Activated T-cell treated with anti-CD3 and anti-CD28 coated beads for 48 hours (primary cell): ENCODE measurements at regions not wholly inside any gene's neighbourhood (a gene's known extent, or its start where the extent isn't known, plus 50 kb on each side); places are given as distances from the start of the nearest gene placed in this dataset.

Experiments used
- DNase-seq: peaks from one replicate; pipeline ENCODE4 v3.0.0-alpha.2; 2020; ENCODE audit warnings: low read depth

- no peak for DNase-seq
These were observed 739.1 kb upstream of the ZEB2 start for GRCh38 chr2:145258903-145259579.

GRCh38 chr2:145257931-145258330, 738.0 kb upstream of the ZEB2 start:
- no peak for DNase-seq

- no peak for DNase-seq
These were observed 736.6 kb upstream of the ZEB2 start for GRCh38 chr2:145256551-145256950.

GRCh38 chr2:145254291-145254690, 734.4 kb upstream of the ZEB2 start:
- DNase-seq, result no peak

GRCh38 chr2:145253492-145253891, 733.6 kb upstream of the ZEB2 start:
- DNase-seq, result no peak

GRCh38 chr2:145245268-145245870, 725.5 kb upstream of the ZEB2 start:
- no peak for DNase-seq

GRCh38 chr2:145235312-145235711, 715.4 kb upstream of the ZEB2 start:
- DNase-seq, result no peak

GRCh38 chr2:145230546-145230945, 710.6 kb upstream of the ZEB2 start:
- DNase-seq, result no peak

- no peak for DNase-seq
These were observed 708.6 kb upstream of the ZEB2 start for GRCh38 chr2:145228506-145228905.

- no peak for DNase-seq
These were observed 707.0 kb upstream of the ZEB2 start for GRCh38 chr2:145226901-145227300.

- DNase-seq, result no peak
These were observed 701.6 kb upstream of the ZEB2 start for GRCh38 chr2:145221516-145221915.

GRCh38 chr2:145221032-145221431, 701.1 kb upstream of the ZEB2 start:
- DNase-seq, result no peak

GRCh38 chr2:145220496-145220895, 700.6 kb upstream of the ZEB2 start:
- no peak for DNase-seq

GRCh38 chr2:145207884-145208283, 688.0 kb upstream of the ZEB2 start:
- DNase-seq, result no peak

- DNase-seq, result no peak
These were observed 686.8 kb upstream of the ZEB2 start for GRCh38 chr2:145206496-145207281.

GRCh38 chr2:145203891-145204290, 684.0 kb upstream of the ZEB2 start:
- DNase-seq, result no peak

GRCh38 chr2:145199827-145200706, 680.1 kb upstream of the ZEB2 start:
- no peak for DNase-seq

GRCh38 chr2:145199042-145199441, 679.1 kb upstream of the ZEB2 start:
- DNase-seq, result no peak

- DNase-seq, result no peak
These were observed 678.6 kb upstream of the ZEB2 start for GRCh38 chr2:145198555-145198954.

GRCh38 chr2:145197944-145198343, 678.0 kb upstream of the ZEB2 start:
- no peak for DNase-seq

- no peak for DNase-seq
These were observed 674.8 kb upstream of the ZEB2 start for GRCh38 chr2:145194673-145195072.

- DNase-seq, result no peak
These were observed 670.2 kb upstream of the ZEB2 start for GRCh38 chr2:145190031-145190703.
